Lower leg skin (tissue), 4 donors: ENCODE measurements at regions not wholly inside any gene's neighbourhood (a gene's known extent, or its start where the extent isn't known, plus 50 kb on each side); places are given as distances from the start of the nearest gene placed in this dataset.
"Not testable (repeated sequence)": the region's sequence is repeated elsewhere in the genome, so short reads cannot be mapped to it uniquely, and the experiment has no call there.

ENCODE experiments used
- DNase-seq, 2 donors: peaks; one replicate each; pipeline ENCODE4 v3.0.0-alpha.2; 2019; ENCODE audit warnings: low spot score in 2 of 2
- H3K4me3 ChIP-seq: fragments of 200-600 bp; sonication (generic); 2 replicates; pipeline ENCODE4 v1.5.1; 2017; ENCODE audit warnings: mild to moderate bottlenecking, low read depth; ENCODE audit not compliant: poor library complexity, severe bottlenecking
- CTCF ChIP-seq, 3 donors: fragments of 450-650 bp; IDR thresholded peaks; one replicate each; pipeline ENCODE4 v1.5.1; 2016; ENCODE audit warnings: antibody characterized with exemption in 3 of 3, mild to moderate bottlenecking in 3 of 3, moderate library complexity in 2 of 3
- POLR2A ChIP-seq, 2 donors: fragments of 450-650 bp; IDR thresholded peaks; one replicate each; pipeline ENCODE4 v1.6.1; 2016 to 2017; ENCODE audit warnings: antibody characterized with exemption in 2 of 2, mild to moderate bottlenecking in 1 of 2, moderate library complexity in 1 of 2
- WGBS, 2 donors: methylation state at CpG; one replicate each; pipeline ENCODE4 v1.1.5; 2018; 5-methylcytosine and 5-hydroxymethylcytosine counted together
- intact Hi-C: fragments of 100-400 bp; cut with DNase I; formaldehyde crosslinking; loops from one replicate; pipeline ENCODE4 v1.15.0; 2023; ENCODE audit warnings: low total_unique reads

- no peak overlapping the region for H3K4me3 ChIP-seq
- WGBS, 2 donors, result 36 to 43% methylated on average over 2 of the region's 2 CpGs
- no peak for DNase-seq
- TF ChIP-seq CTCF (IDR thresholded peaks at IDR 0.05) (no peak), POLR2A (IDR thresholded peaks at IDR 0.05) (no peak)
- intact Hi-C loops, result no loop called here
These were observed 78.4 kb downstream of the TRIM43 start for GRCh38 chr2:95670167-95670566.

GRCh38 chr2:95670686-95671085 lies 78.9 kb downstream of the TRIM43 start:
- 55 to 65% methylated on average over 2 of the region's 2 CpGs for WGBS, 2 donors
- H3K4me3 ChIP-seq, result no peak overlapping the region
- DNase-seq, result no peak
- TF ChIP-seq POLR2A (IDR thresholded peaks at IDR 0.05) (no peak), CTCF (IDR thresholded peaks at IDR 0.05) (no peak)
- intact Hi-C loops, result no loop called here

GRCh38 chr2:95671171-95671570 lies 79.4 kb downstream of the TRIM43 start:
- DNase-seq, H3K4me3 ChIP-seq, intact Hi-C loops: not testable (repeated sequence)
- 47 to 48% methylated on average over 4 of the region's 4 CpGs for WGBS, 2 donors

GRCh38 chr2:95671992-95672391 lies 80.2 kb downstream of the TRIM43 start:
- intact Hi-C loops, DNase-seq, H3K4me3 ChIP-seq: not testable (repeated sequence)
- WGBS, 2 donors, result 58 to 68% methylated on average over 1 of the region's 1 CpG

GRCh38 chr2:95672500-95672899 lies 80.7 kb downstream of the TRIM43 start:
- 14 to 18% methylated on average over 1 of the region's 1 CpG for WGBS, 2 donors
- DNase-seq, H3K4me3 ChIP-seq, intact Hi-C loops: not testable (repeated sequence)

GRCh38 chr2:95674186-95674585 lies 82.4 kb downstream of the TRIM43 start:
- WGBS, 2 donors, result 90 to 91% methylated on average over 5 of the region's 5 CpGs
- intact Hi-C loops, result no loop called here

GRCh38 chr2:95676573-95676972 lies 84.8 kb downstream of the TRIM43 start:
- DNase-seq, intact Hi-C loops, H3K4me3 ChIP-seq: not testable (repeated sequence)
- 68 to 78% methylated on average over 1 of the region's 1 CpG for WGBS, 2 donors

More at GRCh38 chr2:95674186-95674585, 82.4 kb downstream of the TRIM43 start:
- TF ChIP-seq CTCF (IDR thresholded peaks at IDR 0.05) (no peak), POLR2A (IDR thresholded peaks at IDR 0.05) (no peak)
- no peak for DNase-seq
- no peak overlapping the region for H3K4me3 ChIP-seq

GRCh38 chr2:95677346-95677745 lies 85.5 kb downstream of the TRIM43 start:
- no peak for DNase-seq
- TF ChIP-seq CTCF (IDR thresholded peaks at IDR 0.05), result no peak
- WGBS, 2 donors, result 90 to 95% methylated on average over 4 of the region's 4 CpGs
- no peak overlapping the region for H3K4me3 ChIP-seq
- intact Hi-C loops, result no loop called here

- 82 to 84% methylated on average over 3 of the region's 3 CpGs for WGBS, 2 donors
- H3K4me3 ChIP-seq, DNase-seq, intact Hi-C loops: not testable (repeated sequence)
These were observed 86.0 kb downstream of the TRIM43 start for GRCh38 chr2:95677833-95678232.

- H3K4me3 ChIP-seq, DNase-seq, intact Hi-C loops: not testable (repeated sequence)
- 94 to 100% methylated on average over 1 of the region's 1 CpG for WGBS, 2 donors
These were observed 89.4 kb downstream of the TRIM43 start for GRCh38 chr2:95681158-95681557.

- intact Hi-C loops, DNase-seq, H3K4me3 ChIP-seq: not testable (repeated sequence)
- WGBS, 2 donors, result 32 to 41% methylated on average over 6 of the region's 6 CpGs
These were observed 89.8 kb downstream of the TRIM43 start for GRCh38 chr2:95681589-95682081.
